Tibial artery (tissue), 4 donors: ENCODE measurements at regions not wholly inside any gene's neighbourhood (a gene's known extent, or its start where the extent isn't known, plus 50 kb on each side); places are given as distances from the start of the nearest gene placed in this dataset.

Source experiments
- DNase-seq, 2 donors: peaks; one replicate each; pipeline ENCODE4 v3.0.0-alpha.2; 2019
- H3K27ac ChIP-seq, 2 donors: fragments of 200-600 bp; sonication (generic) in 1 of 2; 1 replicate in 1 of 2; 2 replicates in 1 of 2; pipeline ENCODE4 v1.5.1; 2018 to 2019; ENCODE audit warnings: mild to moderate bottlenecking in 1 of 2
- H3K27me3 ChIP-seq, 2 donors: fragments of 200-600 bp; sonication (generic) in 1 of 2; one replicate each; pipeline versions ENCODE4 v1.5.1 to v1.6.0; 2016 to 2019
- H3K36me3 ChIP-seq, 3 donors: fragments of 200-600 bp; sonication (generic) in 2 of 3; one replicate each; pipeline ENCODE4 v1.5.1; 2016 to 2019; ENCODE audit warnings: mild to moderate bottlenecking in 2 of 3
- H3K4me1 ChIP-seq, 4 donors: fragments of 200-600 bp; sonication (generic) in 2 of 4; 1 replicate in 3 of 4; 2 replicates in 1 of 4; pipeline ENCODE4 v1.5.1; 2016 to 2019
- H3K4me3 ChIP-seq, 2 donors: fragments of 200-600 bp; sonication (generic) in 1 of 2; 1 replicate in 1 of 2; 2 replicates in 1 of 2; pipeline ENCODE4 v1.5.1; 2018 to 2019; ENCODE audit warnings: mild to moderate bottlenecking in 2 of 2
- H3K9me3 ChIP-seq, 3 donors: fragments of 200-600 bp; sonication (generic) in 1 of 3; one replicate each; pipeline ENCODE4 v1.5.1; 2016 to 2019
- CTCF ChIP-seq, 2 experiments: fragments of 200-600 bp in 1 of 2; fragments of 450-650 bp in 1 of 2; IDR thresholded peaks; one replicate each; pipeline ENCODE4 v1.5.1; 2017 to 2019; ENCODE audit warnings: antibody characterized with exemption in 2 of 2, mild to moderate bottlenecking in 1 of 2, moderate library complexity in 1 of 2
- intact Hi-C: fragments of 100-400 bp; cut with DNase I; formaldehyde crosslinking; loops from one replicate; pipeline ENCODE4 v1.15.0; 2023; ENCODE audit warnings: low total_unique reads

- peaks cover 0 to 10% (median 0%) of the 10 kb centered on the region in 3 donors for H3K9me3 ChIP-seq
- H3K36me3 ChIP-seq, result no peaks in the 10 kb centered on the region
- H3K27ac ChIP-seq, result no peak overlapping the region
- H3K4me3 ChIP-seq, result no peak overlapping the region
- DNase-seq, result no peak
- no peaks in the 10 kb centered on the region for H3K4me1 ChIP-seq
- intact Hi-C loops, result no loop called here
- no peak for TF ChIP-seq CTCF (IDR thresholded peaks at IDR 0.05)
- H3K27me3 ChIP-seq, result no peaks in the 10 kb centered on the region
Measured at GRCh38 chr3:16715281-16715680, 110.1 kb upstream of the DAZL start.

- Histone ChIP-seq H3K4me1 (no peaks in the 10 kb centered on the region), H3K27ac (no peak overlapping the region), H3K9me3 (no peaks in the 10 kb centered on the region), H3K27me3 (no peaks in the 10 kb centered on the region), H3K36me3 (no peaks in the 10 kb centered on the region), H3K4me3 (no peak overlapping the region)
- TF ChIP-seq CTCF (IDR thresholded peaks at IDR 0.05), result no peak
- DNase-seq, result no peak
- intact Hi-C loops, result no loop called here
Measured at GRCh38 chr3:16719426-16719825, 114.2 kb upstream of the DAZL start.

- H3K36me3 ChIP-seq, result no peaks in the 10 kb centered on the region
- DNase-seq, result no peak
- intact Hi-C loops, result no loop called here
- no peak for TF ChIP-seq CTCF (IDR thresholded peaks at IDR 0.05)
- H3K4me1 ChIP-seq, result no peaks in the 10 kb centered on the region
- no peaks in the 10 kb centered on the region for H3K27me3 ChIP-seq
- no peaks in the 10 kb centered on the region for H3K9me3 ChIP-seq
- H3K4me3 ChIP-seq, result no peak overlapping the region
- H3K27ac ChIP-seq, result no peak overlapping the region
Measured at GRCh38 chr3:16720367-16720940, 115.2 kb upstream of the DAZL start.

- Histone ChIP-seq H3K36me3 (no peaks in the 10 kb centered on the region), H3K4me1 (no peaks in the 10 kb centered on the region), H3K27ac (no peak overlapping the region), H3K4me3 (no peak overlapping the region), H3K27me3 (no peaks in the 10 kb centered on the region), H3K9me3 (peaks cover 0 to 6% (median 0%) of the 10 kb centered on the region in 3 donors)
- TF ChIP-seq CTCF (IDR thresholded peaks at IDR 0.05), result no peak
- DNase-seq, result no peak
- intact Hi-C loops, result no loop called here
Measured at GRCh38 chr3:16721494-16721893, 116.3 kb upstream of the DAZL start.

- Histone ChIP-seq H3K4me1 (no peaks in the 10 kb centered on the region), H3K4me3 (no peak overlapping the region), H3K27me3 (no peaks in the 10 kb centered on the region), H3K27ac (no peak overlapping the region), H3K36me3 (no peaks in the 10 kb centered on the region), H3K9me3 (peaks cover 0 to 6% (median 0%) of the 10 kb centered on the region in 3 donors)
- intact Hi-C loops, result no loop called here
- TF ChIP-seq CTCF (IDR thresholded peaks at IDR 0.05), result no peak
- no peak for DNase-seq
Measured at GRCh38 chr3:16723978-16724377, 118.8 kb upstream of the DAZL start.

- Histone ChIP-seq H3K27me3 (no peaks in the 10 kb centered on the region), H3K4me3 (no peak overlapping the region), H3K36me3 (no peaks in the 10 kb centered on the region), H3K9me3 (peaks cover 0 to 6% (median 0%) of the 10 kb centered on the region in 3 donors), H3K4me1 (no peaks in the 10 kb centered on the region), H3K27ac (no peak overlapping the region)
- TF ChIP-seq CTCF (IDR thresholded peaks at IDR 0.05), result no peak
- DNase-seq, result no peak
- intact Hi-C loops, result no loop called here
Measured at GRCh38 chr3:16724487-16724886, 119.3 kb upstream of the DAZL start.
